Vagina (tissue), 2 donors: ENCODE measurements at regions not wholly inside any gene's neighbourhood (a gene's known extent, or its start where the extent isn't known, plus 50 kb on each side); places are given as distances from the start of the nearest gene placed in this dataset.

Experiments used
- POLR2A ChIP-seq, 2 donors: fragments of 450-650 bp; IDR thresholded peaks; one replicate each; pipeline ENCODE4 v1.6.1; 2017; ENCODE audit warnings: antibody characterized with exemption in 2 of 2, mild to moderate bottlenecking in 2 of 2, moderate library complexity in 2 of 2
- TF ChIP-seq, protein P1 (sequence below), 3 experiments: fragments of 450-650 bp in 2 of 3; fragments of 200-600 bp in 1 of 3; sonication (generic) in 1 of 3; IDR thresholded peaks; one replicate each; pipeline ENCODE4 v1.5.1; 2017 to 2019; ENCODE audit warnings: antibody characterized with exemption in 3 of 3, mild to moderate bottlenecking in 2 of 3, moderate library complexity in 2 of 3

DNA sequence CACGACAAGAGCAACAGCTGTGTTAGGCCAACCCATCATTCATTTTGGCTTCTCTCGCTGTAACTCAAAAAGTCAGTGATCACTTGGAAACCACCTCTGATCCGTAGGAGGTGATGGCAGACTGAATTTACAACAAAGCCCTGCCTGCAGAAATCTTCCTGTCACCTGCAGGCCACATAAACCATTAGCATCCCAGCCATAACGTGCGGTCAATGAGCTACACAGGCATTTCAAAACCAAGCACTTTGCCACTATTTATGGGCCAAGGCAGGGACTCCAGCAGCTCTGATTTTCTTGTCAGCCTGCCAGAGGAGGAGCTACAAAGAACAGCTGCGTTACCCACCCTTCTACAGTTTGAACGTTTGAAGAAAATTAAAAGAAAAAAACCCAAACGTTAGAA, 228.1 kb upstream of the PPARGC1A start:
- TF ChIP-seq, protein P1, sequence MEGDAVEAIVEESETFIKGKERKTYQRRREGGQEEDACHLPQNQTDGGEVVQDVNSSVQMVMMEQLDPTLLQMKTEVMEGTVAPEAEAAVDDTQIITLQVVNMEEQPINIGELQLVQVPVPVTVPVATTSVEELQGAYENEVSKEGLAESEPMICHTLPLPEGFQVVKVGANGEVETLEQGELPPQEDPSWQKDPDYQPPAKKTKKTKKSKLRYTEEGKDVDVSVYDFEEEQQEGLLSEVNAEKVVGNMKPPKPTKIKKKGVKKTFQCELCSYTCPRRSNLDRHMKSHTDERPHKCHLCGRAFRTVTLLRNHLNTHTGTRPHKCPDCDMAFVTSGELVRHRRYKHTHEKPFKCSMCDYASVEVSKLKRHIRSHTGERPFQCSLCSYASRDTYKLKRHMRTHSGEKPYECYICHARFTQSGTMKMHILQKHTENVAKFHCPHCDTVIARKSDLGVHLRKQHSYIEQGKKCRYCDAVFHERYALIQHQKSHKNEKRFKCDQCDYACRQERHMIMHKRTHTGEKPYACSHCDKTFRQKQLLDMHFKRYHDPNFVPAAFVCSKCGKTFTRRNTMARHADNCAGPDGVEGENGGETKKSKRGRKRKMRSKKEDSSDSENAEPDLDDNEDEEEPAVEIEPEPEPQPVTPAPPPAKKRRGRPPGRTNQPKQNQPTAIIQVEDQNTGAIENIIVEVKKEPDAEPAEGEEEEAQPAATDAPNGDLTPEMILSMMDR (IDR thresholded peaks at IDR 0.05), result no peak
- TF ChIP-seq POLR2A (IDR thresholded peaks at IDR 0.05), result no peak
